ENCODE measurements at regions not wholly inside any gene's neighbourhood (a gene's known extent, or its start where the extent isn't known, plus 50 kb on each side); places are given as distances from the start of the nearest gene placed in this dataset.
"Not testable (repeated sequence)": the region's sequence is repeated elsewhere in the genome, so short reads cannot be mapped to it uniquely, and the experiment has no call there.

GRCh38 chr11:12604557-12605153 lies 69.6 kb upstream of the TEAD1 start:
- H3K4me3 ChIP-seq (ENCODE audit: low read depth, poor library complexity, severe bottlenecking): no peak overlapping the region
- no peak for DNase-seq (ENCODE audit: low spot score in 2 of 2)
- intact Hi-C loops (cut with DNase I; ENCODE audit: low total_unique reads): no loop called here
- TF ChIP-seq CTCF (IDR thresholded peaks at IDR 0.05) (no peak), POLR2A (IDR thresholded peaks at IDR 0.05) (no peak)
- 50 to 53% methylated on average over 1 of the region's 1 CpG for WGBS, 2 donors

GRCh38 chr11:12606597-12606996 lies 67.6 kb upstream of the TEAD1 start:
- no peak for TF ChIP-seq POLR2A (IDR thresholded peaks at IDR 0.05)
- no peak for TF ChIP-seq CTCF (IDR thresholded peaks at IDR 0.05)
- no peak for DNase-seq (ENCODE audit: low spot score in 2 of 2)
- intact Hi-C loops (cut with DNase I; ENCODE audit: low total_unique reads): no loop called here
- WGBS, 2 donors: 54 to 56% methylated on average over 2 of the region's 2 CpGs
- H3K4me3 ChIP-seq (ENCODE audit: low read depth, poor library complexity, severe bottlenecking): no peak overlapping the region

GRCh38 chr11:12608678-12609077 lies 65.5 kb upstream of the TEAD1 start:
- DNase-seq (ENCODE audit: low spot score in 2 of 2); H3K4me3 ChIP-seq (ENCODE audit: low read depth, poor library complexity, severe bottlenecking); intact Hi-C loops (cut with DNase I; ENCODE audit: low total_unique reads): not testable (repeated sequence)
- WGBS, 2 donors: 69 to 71% methylated on average over 5 of the region's 5 CpGs

- no peak for DNase-seq (ENCODE audit: low spot score in 2 of 2)
- H3K4me3 ChIP-seq (ENCODE audit: low read depth, poor library complexity, severe bottlenecking): no peak overlapping the region
- intact Hi-C loops (cut with DNase I; ENCODE audit: low total_unique reads): no loop called here
- TF ChIP-seq CTCF (IDR thresholded peaks at IDR 0.05): no peak
Measured at GRCh38 chr11:12611352-12611751, 62.9 kb upstream of the TEAD1 start.

- intact Hi-C loops (cut with DNase I; ENCODE audit: low total_unique reads): no loop called here
- no peak for DNase-seq (ENCODE audit: low spot score in 2 of 2)
- H3K4me3 ChIP-seq (ENCODE audit: low read depth, poor library complexity, severe bottlenecking): no peak overlapping the region
- TF ChIP-seq POLR2A (IDR thresholded peaks at IDR 0.05) (no peak), CTCF (IDR thresholded peaks at IDR 0.05) (no peak)
- WGBS, 2 donors: 90 to 92% methylated on average over 3 of the region's 3 CpGs
Measured at GRCh38 chr11:12617632-12618031, 56.6 kb upstream of the TEAD1 start.

GRCh38 chr11:12618743-12619540 lies 55.3 kb upstream of the TEAD1 start:
- no peak overlapping the region for H3K4me3 ChIP-seq (ENCODE audit: low read depth, poor library complexity, severe bottlenecking)
- 95 to 100% methylated on average over 2 of the region's 2 CpGs for WGBS, 2 donors
- DNase-seq (ENCODE audit: low spot score in 2 of 2): no peak
- intact Hi-C loops (cut with DNase I; ENCODE audit: low total_unique reads): no loop called here
- no peak for TF ChIP-seq POLR2A (IDR thresholded peaks at IDR 0.05)
- no peak for TF ChIP-seq CTCF (IDR thresholded peaks at IDR 0.05)

Data from lower leg skin (tissue), 4 donors.